ENCODE measurements at regions not wholly inside any gene's neighbourhood (a gene's known extent, or its start where the extent isn't known, plus 50 kb on each side); places are given as distances from the start of the nearest gene placed in this dataset.
"Not testable (repeated sequence)": the region's sequence is repeated elsewhere in the genome, so short reads cannot be mapped to it uniquely, and the experiment has no call there.

- Histone ChIP-seq H2AK5ac (ENCODE audit: low read length) (no peak overlapping the region), H3K4ac (ENCODE audit: low read depth, low read length) (no peak overlapping the region), H3K4me2 (ENCODE audit: low read length) (no peak overlapping the region), H3K9ac (ENCODE audit: low read length) (no peak overlapping the region), H2BK5ac (ENCODE audit: low read length) (no peak overlapping the region), H3K36me3 (ENCODE audit: control insufficient read depth, insufficient read depth, low read length) (no peaks in the 10 kb centered on the region), H3K4me3 (ENCODE audit: low read length) (no peak overlapping the region), H3K56ac (ENCODE audit: low read length) (no peak overlapping the region), H3K79me1 (ENCODE audit: low read length) (no peaks in the 10 kb centered on the region), H3K27ac (ENCODE audit: low read depth, low read length) (no peak overlapping the region), H3K27me3 (ENCODE audit: insufficient read depth, low read length, poor library complexity) (no peaks in the 10 kb centered on the region), H3K4me1 (ENCODE audit: control insufficient read depth, low read depth, low read length) (no peaks in the 10 kb centered on the region), H3K18ac (ENCODE audit: low read length) (no peak overlapping the region), H4K8ac (ENCODE audit: low read depth, low read length) (no peak overlapping the region), H3K79me2 (ENCODE audit: control insufficient read depth, insufficient read depth, low read length) (no peaks in the 10 kb centered on the region), H2BK15ac (replicated peaks; ENCODE audit: low read depth) (no peak overlapping the region), H3K23ac (ENCODE audit: low read length) (no peak overlapping the region), H2BK120ac (ENCODE audit: low read depth, low read length) (no peak overlapping the region), H4K5ac (ENCODE audit: low read length) (no peak overlapping the region)
- no peak for DNase-seq
Observed at GRCh38 chr3:99559196-99559595, 79.2 kb upstream of the COL8A1 start.

- no CpG with 5 or more reads among the region's 5 CpGs for WGBS (ENCODE audit: extremely low coverage, insufficient coverage, low lambda C conversion rate)
- not testable (repeated sequence) for H2BK120ac ChIP-seq (ENCODE audit: low read depth, low read length); H2AK5ac ChIP-seq (ENCODE audit: low read length); DNase-seq; H3K9ac ChIP-seq (ENCODE audit: low read length); H3K36me3 ChIP-seq (ENCODE audit: control insufficient read depth, insufficient read depth, low read length); H3K79me1 ChIP-seq (ENCODE audit: low read length); H3K23ac ChIP-seq (ENCODE audit: low read length); H3K27ac ChIP-seq (ENCODE audit: low read depth, low read length); H3K18ac ChIP-seq (ENCODE audit: low read length); H2BK15ac ChIP-seq (replicated peaks; ENCODE audit: low read depth); H3K56ac ChIP-seq (ENCODE audit: low read length); H2BK5ac ChIP-seq (ENCODE audit: low read length); H4K8ac ChIP-seq (ENCODE audit: low read depth, low read length); H3K79me2 ChIP-seq (ENCODE audit: control insufficient read depth, insufficient read depth, low read length); H3K4me1 ChIP-seq (ENCODE audit: control insufficient read depth, low read depth, low read length); H3K4ac ChIP-seq (ENCODE audit: low read depth, low read length); H3K27me3 ChIP-seq (ENCODE audit: insufficient read depth, low read length, poor library complexity); H4K5ac ChIP-seq (ENCODE audit: low read length); H3K4me3 ChIP-seq (ENCODE audit: low read length); H3K4me2 ChIP-seq (ENCODE audit: low read length)
Observed at GRCh38 chr3:99555885-99556284, 82.5 kb upstream of the COL8A1 start.

- H4K8ac ChIP-seq (ENCODE audit: low read depth, low read length): no peak overlapping the region
- H2BK5ac ChIP-seq (ENCODE audit: low read length): no peak overlapping the region
- H3K79me2 ChIP-seq (ENCODE audit: control insufficient read depth, insufficient read depth, low read length): no peaks in the 10 kb centered on the region
- DNase-seq: no peak
- H2AK5ac ChIP-seq (ENCODE audit: low read length): no peak overlapping the region
- no peak overlapping the region for H3K56ac ChIP-seq (ENCODE audit: low read length)
- no peak overlapping the region for H3K23ac ChIP-seq (ENCODE audit: low read length)
- H3K4me3 ChIP-seq (ENCODE audit: low read length): no peak overlapping the region
- H3K27ac ChIP-seq (ENCODE audit: low read depth, low read length): no peak overlapping the region
- H3K79me1 ChIP-seq (ENCODE audit: low read length): no peaks in the 10 kb centered on the region
- H3K4me1 ChIP-seq (ENCODE audit: control insufficient read depth, low read depth, low read length): no peaks in the 10 kb centered on the region
- H3K4me2 ChIP-seq (ENCODE audit: low read length): no peak overlapping the region
- H3K4ac ChIP-seq (ENCODE audit: low read depth, low read length): no peak overlapping the region
- no peaks in the 10 kb centered on the region for H3K27me3 ChIP-seq (ENCODE audit: insufficient read depth, low read length, poor library complexity)
- no peak overlapping the region for H2BK15ac ChIP-seq (replicated peaks; ENCODE audit: low read depth)
- H3K18ac ChIP-seq (ENCODE audit: low read length): no peak overlapping the region
- H2BK120ac ChIP-seq (ENCODE audit: low read depth, low read length): no peak overlapping the region
- no peaks in the 10 kb centered on the region for H3K36me3 ChIP-seq (ENCODE audit: control insufficient read depth, insufficient read depth, low read length)
- H4K5ac ChIP-seq (ENCODE audit: low read length): no peak overlapping the region
- H3K9ac ChIP-seq (ENCODE audit: low read length): no peak overlapping the region
- WGBS (ENCODE audit: extremely low coverage, insufficient coverage, low lambda C conversion rate): no CpG with 5 or more reads among the region's 1 CpG
Observed at GRCh38 chr3:99551520-99551919, 86.9 kb upstream of the COL8A1 start.

- no peak overlapping the region for H3K23ac ChIP-seq (ENCODE audit: low read length)
Observed at GRCh38 chr3:99549957-99550603, 88.3 kb upstream of the COL8A1 start.

GRCh38 chr3:99549220-99549619, 89.2 kb upstream of the COL8A1 start:
- Histone ChIP-seq H3K27ac (ENCODE audit: low read depth, low read length) (no peak overlapping the region), H4K5ac (ENCODE audit: low read length) (no peak overlapping the region), H2BK15ac (replicated peaks; ENCODE audit: low read depth) (no peak overlapping the region), H4K8ac (ENCODE audit: low read depth, low read length) (no peak overlapping the region), H3K27me3 (ENCODE audit: insufficient read depth, low read length, poor library complexity) (no peaks in the 10 kb centered on the region), H3K4me1 (ENCODE audit: control insufficient read depth, low read depth, low read length) (no peaks in the 10 kb centered on the region), H3K18ac (ENCODE audit: low read length) (no peak overlapping the region), H3K79me2 (ENCODE audit: control insufficient read depth, insufficient read depth, low read length) (no peaks in the 10 kb centered on the region), H3K56ac (ENCODE audit: low read length) (no peak overlapping the region), H3K4me2 (ENCODE audit: low read length) (no peak overlapping the region), H2BK120ac (ENCODE audit: low read depth, low read length) (no peak overlapping the region), H3K36me3 (ENCODE audit: control insufficient read depth, insufficient read depth, low read length) (no peaks in the 10 kb centered on the region), H3K4me3 (ENCODE audit: low read length) (no peak overlapping the region), H3K9ac (ENCODE audit: low read length) (no peak overlapping the region), H3K4ac (ENCODE audit: low read depth, low read length) (no peak overlapping the region), H3K79me1 (ENCODE audit: low read length) (no peaks in the 10 kb centered on the region), H3K23ac (ENCODE audit: low read length) (no peak overlapping the region), H2BK5ac (ENCODE audit: low read length) (no peak overlapping the region), H2AK5ac (ENCODE audit: low read length) (no peak overlapping the region)
- WGBS (ENCODE audit: extremely low coverage, insufficient coverage, low lambda C conversion rate): no CpG with 5 or more reads among the region's 4 CpGs
- DNase-seq: no peak

More at GRCh38 chr3:99549957-99550603, 88.3 kb upstream of the COL8A1 start:
- Histone ChIP-seq H3K27ac (ENCODE audit: low read depth, low read length) (no peak overlapping the region), H3K4me2 (ENCODE audit: low read length) (no peak overlapping the region), H2BK120ac (ENCODE audit: low read depth, low read length) (no peak overlapping the region), H3K9ac (ENCODE audit: low read length) (no peak overlapping the region), H3K79me2 (ENCODE audit: control insufficient read depth, insufficient read depth, low read length) (no peaks in the 10 kb centered on the region), H3K36me3 (ENCODE audit: control insufficient read depth, insufficient read depth, low read length) (no peaks in the 10 kb centered on the region), H2AK5ac (ENCODE audit: low read length) (no peak overlapping the region), H3K4me1 (ENCODE audit: control insufficient read depth, low read depth, low read length) (no peaks in the 10 kb centered on the region), H3K27me3 (ENCODE audit: insufficient read depth, low read length, poor library complexity) (no peaks in the 10 kb centered on the region), H3K79me1 (ENCODE audit: low read length) (no peaks in the 10 kb centered on the region), H2BK15ac (replicated peaks; ENCODE audit: low read depth) (no peak overlapping the region), H3K56ac (ENCODE audit: low read length) (no peak overlapping the region), H2BK5ac (ENCODE audit: low read length) (no peak overlapping the region), H3K4ac (ENCODE audit: low read depth, low read length) (no peak overlapping the region), H4K8ac (ENCODE audit: low read depth, low read length) (no peak overlapping the region), H3K4me3 (ENCODE audit: low read length) (no peak overlapping the region), H3K18ac (ENCODE audit: low read length) (no peak overlapping the region), H4K5ac (ENCODE audit: low read length) (no peak overlapping the region)
- WGBS (ENCODE audit: extremely low coverage, insufficient coverage, low lambda C conversion rate): no CpG with 5 or more reads among the region's 2 CpGs
- no peak for DNase-seq

GRCh38 chr3:99548674-99549073, 89.7 kb upstream of the COL8A1 start:
- DNase-seq: no peak
- WGBS (ENCODE audit: extremely low coverage, insufficient coverage, low lambda C conversion rate): no CpG with 5 or more reads among the region's 1 CpG
- Histone ChIP-seq H4K8ac (ENCODE audit: low read depth, low read length) (no peak overlapping the region), H2BK15ac (replicated peaks; ENCODE audit: low read depth) (no peak overlapping the region), H3K9ac (ENCODE audit: low read length) (no peak overlapping the region), H3K27me3 (ENCODE audit: insufficient read depth, low read length, poor library complexity) (no peaks in the 10 kb centered on the region), H3K4me2 (ENCODE audit: low read length) (no peak overlapping the region), H3K36me3 (ENCODE audit: control insufficient read depth, insufficient read depth, low read length) (no peaks in the 10 kb centered on the region), H4K5ac (ENCODE audit: low read length) (no peak overlapping the region), H2AK5ac (ENCODE audit: low read length) (no peak overlapping the region), H3K4me1 (ENCODE audit: control insufficient read depth, low read depth, low read length) (no peaks in the 10 kb centered on the region), H3K18ac (ENCODE audit: low read length) (no peak overlapping the region), H3K4ac (ENCODE audit: low read depth, low read length) (no peak overlapping the region), H3K79me2 (ENCODE audit: control insufficient read depth, insufficient read depth, low read length) (no peaks in the 10 kb centered on the region), H2BK120ac (ENCODE audit: low read depth, low read length) (no peak overlapping the region), H3K79me1 (ENCODE audit: low read length) (no peaks in the 10 kb centered on the region), H3K27ac (ENCODE audit: low read depth, low read length) (no peak overlapping the region), H3K56ac (ENCODE audit: low read length) (no peak overlapping the region), H3K23ac (ENCODE audit: low read length) (no peak overlapping the region), H2BK5ac (ENCODE audit: low read length) (no peak overlapping the region), H3K4me3 (ENCODE audit: low read length) (no peak overlapping the region)
